Adrenal gland (tissue), 9 donors: ENCODE measurements at regions not wholly inside any gene's neighbourhood (a gene's known extent, or its start where the extent isn't known, plus 50 kb on each side); places are given as distances from the start of the nearest gene placed in this dataset.

Source experiments
- DNase-seq, 7 donors: peaks; one replicate each; pipeline ENCODE4 v3.0.0-alpha.2; 2019 to 2020
- H3K27ac ChIP-seq, 5 donors: fragments of 200-600 bp; sonication (generic) in 4 of 5; 1 replicate in 3 of 5; 2 replicates in 2 of 5; pipeline versions ENCODE4 v1.5.1 to v1.8.0; 2016 to 2020; ENCODE audit warnings: mild to moderate bottlenecking in 1 of 5
- H3K27me3 ChIP-seq: fragments of 200-600 bp; 2 replicates; pipeline ENCODE4 v1.8.0; 2021
- H3K36me3 ChIP-seq, 2 donors: fragments of 200-600 bp; replicated peaks in 1 of 2; 1 replicate in 1 of 2; 2 replicates in 1 of 2; pipeline versions ENCODE4 v1.5.1 to v1.8.0; 2018 to 2022
- H3K4me1 ChIP-seq, 2 donors: fragments of 200-600 bp; replicated peaks in 1 of 2; 1 replicate in 1 of 2; 2 replicates in 1 of 2; pipeline versions ENCODE4 v1.5.1 to v1.8.0; 2018 to 2021
- H3K4me3 ChIP-seq, 4 donors: fragments of 200-600 bp; sonication (generic) in 3 of 4; one replicate each; pipeline ENCODE4 v1.5.1; 2016 to 2018
- H3K9me3 ChIP-seq, 3 donors: fragments of 200-600 bp; sonication (generic) in 1 of 3; replicated peaks in 1 of 3; 1 replicate in 2 of 3; 2 replicates in 1 of 3; pipeline versions ENCODE4 v1.5.1 to v1.8.0; 2016 to 2021
- CTCF ChIP-seq, 6 experiments: fragments of 450-650 bp in 4 of 6; fragments of 200-600 bp in 2 of 6; sonication (generic) in 1 of 6; IDR thresholded peaks; 1 replicate in 5 of 6; 2 replicates in 1 of 6; pipeline versions ENCODE4 v1.5.1 to v1.8.0; 2016 to 2021; ENCODE audit warnings: antibody characterized with exemption in 6 of 6, mild to moderate bottlenecking in 2 of 6, moderate library complexity in 1 of 6
- POLR2A ChIP-seq, 2 donors: fragments of 450-650 bp; IDR thresholded peaks; one replicate each; pipeline ENCODE4 v1.6.1; 2017; ENCODE audit warnings: antibody characterized with exemption in 2 of 2, mild to moderate bottlenecking in 2 of 2, moderate library complexity in 1 of 2
- WGBS, 4 donors: extraction: QIAGEN DNeasy Blood & Tissue Kit in 2 of 4; methylation state at CpG; one replicate each; pipeline versions ENCODE4 v1.1.5 to v1.1.7; 2013 to 2017; 5-methylcytosine and 5-hydroxymethylcytosine counted together
- intact Hi-C, 2 donors: fragments of 100-400 bp; cut with DNase I; formaldehyde crosslinking; loops; one replicate each; pipeline versions ENCODE4 v1.14.1 to v1.15.0; 2022 to 2023
- donor health status: healthy with polysubstance abuse.
- donor health status: Bipolar disorder and iron deficiency.
- donor health status: DM: yes; HTN: yes; CAD: no.
- donor health status: DM: no; HTN: no; CAD: no.
- donor health status: DM: no; HTN: no; CAD: no.

GRCh38 chr6:14543971-14544585, 426.5 kb downstream of the CD83 start:
- Histone ChIP-seq H3K36me3 (no peaks in the 10 kb centered on the region), H3K27me3 (no peaks in the 10 kb centered on the region), H3K4me3 (no peak overlapping the region), H3K9me3 (no peaks in the 10 kb centered on the region), H3K27ac (no peak overlapping the region), H3K4me1 (no peaks in the 10 kb centered on the region)
- DNase-seq = no peak
- TF ChIP-seq CTCF (IDR thresholded peaks at IDR 0.05) (no peak), POLR2A (IDR thresholded peaks at IDR 0.05) (no peak)
- intact Hi-C loops = no loop called here
- 68 to 78% (median 72%) methylated on average over 6 of the region's 6 CpGs for WGBS, 4 donors

- H3K9me3 ChIP-seq = no peaks in the 10 kb centered on the region
- intact Hi-C loops = no loop called here
- no peaks in the 10 kb centered on the region for H3K4me1 ChIP-seq
- H3K27me3 ChIP-seq = no peaks in the 10 kb centered on the region
- WGBS, 4 donors = 77 to 86% (median 82%) methylated on average over 3 of the region's 3 CpGs
- no peak overlapping the region for H3K4me3 ChIP-seq
- H3K36me3 ChIP-seq = no peaks in the 10 kb centered on the region
- H3K27ac ChIP-seq = no peak overlapping the region
- TF ChIP-seq POLR2A (IDR thresholded peaks at IDR 0.05) = no peak
- TF ChIP-seq CTCF (IDR thresholded peaks at IDR 0.05) = no peak
- DNase-seq = no peak
These were observed 427.1 kb downstream of the CD83 start for GRCh38 chr6:14544666-14545065.

- no peak for DNase-seq
- no peak overlapping the region for H3K27ac ChIP-seq
- no peaks in the 10 kb centered on the region for H3K36me3 ChIP-seq
- TF ChIP-seq POLR2A (IDR thresholded peaks at IDR 0.05) = no peak
- no peak for TF ChIP-seq CTCF (IDR thresholded peaks at IDR 0.05)
- no peaks in the 10 kb centered on the region for H3K9me3 ChIP-seq
- 81 to 88% (median 84%) methylated on average over 2 of the region's 2 CpGs for WGBS, 4 donors
- intact Hi-C loops = no loop called here
- H3K27me3 ChIP-seq = no peaks in the 10 kb centered on the region
- H3K4me1 ChIP-seq = no peaks in the 10 kb centered on the region
- no peak overlapping the region for H3K4me3 ChIP-seq
These were observed 427.9 kb downstream of the CD83 start for GRCh38 chr6:14545496-14545895.

- intact Hi-C loops = no loop called here
- H3K36me3 ChIP-seq = no peaks in the 10 kb centered on the region
- no peaks in the 10 kb centered on the region for H3K27me3 ChIP-seq
- no peak overlapping the region for H3K27ac ChIP-seq
- H3K9me3 ChIP-seq = no peaks in the 10 kb centered on the region
- WGBS, 4 donors = 89 to 95% (median 90%) methylated on average over 5 of the region's 5 CpGs
- H3K4me1 ChIP-seq = no peaks in the 10 kb centered on the region
- DNase-seq = no peak
- TF ChIP-seq POLR2A (IDR thresholded peaks at IDR 0.05) (no peak), CTCF (IDR thresholded peaks at IDR 0.05) (no peak)
- H3K4me3 ChIP-seq = no peak overlapping the region
These were observed 428.5 kb downstream of the CD83 start for GRCh38 chr6:14546036-14546435.
